ENCODE measurements at regions not wholly inside any gene's neighbourhood (a gene's known extent, or its start where the extent isn't known, plus 50 kb on each side); places are given as distances from the start of the nearest gene placed in this dataset.

DNA sequence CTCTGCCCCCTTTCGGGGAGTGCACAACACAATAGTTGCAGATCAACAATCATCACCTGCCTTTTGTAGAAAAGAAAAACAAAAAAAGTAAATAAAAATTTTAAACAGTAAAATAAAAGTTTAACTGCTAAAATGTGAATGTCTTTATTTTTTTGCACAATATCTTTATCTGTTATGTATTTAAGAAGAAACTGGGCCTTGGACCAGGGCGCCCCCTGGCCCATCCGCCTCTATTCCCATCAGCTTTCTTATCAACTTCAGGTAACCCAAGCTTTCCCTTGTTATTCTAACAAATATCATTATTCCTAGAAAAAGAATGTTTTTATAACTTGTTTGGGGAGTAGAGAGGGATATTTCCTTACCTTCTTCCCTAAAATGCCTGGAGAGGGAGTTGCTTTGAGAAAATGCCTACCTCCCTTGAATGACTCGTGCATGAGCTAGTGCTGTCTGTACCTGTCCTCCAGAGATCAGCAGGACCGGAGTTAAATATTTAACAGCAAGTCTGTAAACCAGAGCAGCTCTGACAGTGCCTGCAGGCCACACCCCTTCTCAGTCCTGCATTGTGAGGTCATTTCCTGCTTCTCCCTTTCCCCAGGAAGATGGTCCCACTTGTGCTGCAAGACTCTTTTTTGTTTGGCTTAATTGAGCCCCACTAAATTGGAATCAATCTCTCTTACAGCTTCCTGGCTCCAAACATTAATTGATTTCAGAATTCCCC, 192.8 kb upstream of the RGS6 start:
- H3K4ac ChIP-seq (ENCODE audit: low read depth in 1 of 2, low read length in 2 of 2) = no peak overlapping the region
- no peak overlapping the region for H3K9ac ChIP-seq (ENCODE audit: low read length)
- no peak overlapping the region for H3K14ac ChIP-seq (ENCODE audit: low read length in 2 of 2)
- H3K27me3 ChIP-seq (ENCODE audit: control insufficient read depth in 1 of 2, insufficient read depth in 1 of 2, low read length in 2 of 2) = no peaks in the 10 kb centered on the region
- no peak overlapping the region for H2BK5ac ChIP-seq (ENCODE audit: low read depth, low read length, poor library complexity, severe bottlenecking)
- H2BK120ac ChIP-seq (ENCODE audit: low read depth, low read length) = no peak overlapping the region
- no peak for DNase-seq
- H2AK5ac ChIP-seq (ENCODE audit: low read length, severe bottlenecking) = no peak overlapping the region
- peaks cover 19 to 43% of the 10 kb centered on the region in 2 experiments for H3K36me3 ChIP-seq (ENCODE audit: control insufficient read depth in 1 of 2, insufficient read depth in 2 of 2, low read depth in 1 of 2, low read length in 2 of 2)
- H4K91ac ChIP-seq (ENCODE audit: low read length) = no peak overlapping the region
- H4K8ac ChIP-seq (ENCODE audit: low read length) = peak overlapping the region; percentile 73
- no peaks in the 10 kb centered on the region for H3K79me1 ChIP-seq (replicated peaks; ENCODE audit: low read length, poor library complexity, severe bottlenecking)
- H3K23ac ChIP-seq (ENCODE audit: low read length in 2 of 2) = no peak overlapping the region
- H3K18ac ChIP-seq (ENCODE audit: low read depth in 1 of 2, low read length in 2 of 2) = no peak overlapping the region
- no peaks in the 10 kb centered on the region for H3K4me1 ChIP-seq (ENCODE audit: control insufficient read depth, insufficient read depth, low read depth, low read length)
- no peak overlapping the region for H3K4me3 ChIP-seq (ENCODE audit: insufficient read depth in 1 of 2, low read depth in 1 of 2, low read length in 2 of 2)
- no peak overlapping the region for H2BK15ac ChIP-seq (ENCODE audit: low read depth, poor library complexity, severe bottlenecking)
- no peak overlapping the region for H3K4me2 ChIP-seq (ENCODE audit: low read length, poor library complexity, severe bottlenecking)
- H2BK12ac ChIP-seq (ENCODE audit: low read length in 2 of 2) = no peak overlapping the region
- WGBS = 87% methylated on average over 2 of the region's 5 CpGs
- no peak overlapping the region for H2AFZ ChIP-seq (ENCODE audit: low read depth, low read length)
- H3K9me3 ChIP-seq (ENCODE audit: control insufficient read depth, low read length) = no peaks in the 10 kb centered on the region
- no peak overlapping the region for H3K27ac ChIP-seq (ENCODE audit: low read length, poor library complexity, severe bottlenecking)

DNA sequence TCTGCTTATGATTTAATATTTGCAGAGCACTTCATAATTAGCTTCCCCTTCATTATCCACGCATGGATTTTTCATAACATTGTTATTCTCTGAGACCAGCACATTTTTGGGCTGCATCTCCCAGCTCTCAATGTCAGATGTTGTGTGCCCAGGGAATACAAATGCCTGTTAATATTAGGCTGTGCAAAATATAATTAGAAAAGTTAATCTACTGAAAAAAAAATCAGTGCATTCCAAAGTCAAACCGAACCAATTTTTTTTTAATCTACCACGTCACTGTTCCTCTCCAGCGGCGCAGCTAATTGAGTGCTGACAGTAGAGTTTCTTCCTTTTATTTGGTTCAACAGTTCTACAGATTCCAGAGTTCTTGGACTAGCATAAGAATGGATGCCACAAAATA, 191.0 kb upstream of the RGS6 start:
- Histone ChIP-seq H2AFZ (ENCODE audit: low read depth, low read length) (no peak overlapping the region), H3K27ac (ENCODE audit: low read length, poor library complexity, severe bottlenecking) (no peak overlapping the region), H3K79me1 (replicated peaks; ENCODE audit: low read length, poor library complexity, severe bottlenecking) (no peaks in the 10 kb centered on the region), H2AK5ac (ENCODE audit: low read length, severe bottlenecking) (no peak overlapping the region), H4K91ac (ENCODE audit: low read length) (no peak overlapping the region), H2BK5ac (ENCODE audit: low read depth, low read length, poor library complexity, severe bottlenecking) (no peak overlapping the region), H3K9me3 (ENCODE audit: control insufficient read depth, low read length) (no peaks in the 10 kb centered on the region), H3K36me3 (ENCODE audit: control insufficient read depth in 1 of 2, insufficient read depth in 2 of 2, low read depth in 1 of 2, low read length in 2 of 2) (peaks cover 16 to 28% of the 10 kb centered on the region in 2 experiments), H3K18ac (ENCODE audit: low read depth in 1 of 2, low read length in 2 of 2) (no peak overlapping the region), H3K23ac (ENCODE audit: low read length in 2 of 2) (no peak overlapping the region), H2BK12ac (ENCODE audit: low read length in 2 of 2) (no peak overlapping the region), H3K27me3 (ENCODE audit: control insufficient read depth in 1 of 2, insufficient read depth in 1 of 2, low read length in 2 of 2) (no peaks in the 10 kb centered on the region), H3K4ac (ENCODE audit: low read depth in 1 of 2, low read length in 2 of 2) (no peak overlapping the region), H3K4me1 (ENCODE audit: control insufficient read depth, insufficient read depth, low read depth, low read length) (no peaks in the 10 kb centered on the region), H3K14ac (ENCODE audit: low read length in 2 of 2) (no peak overlapping the region), H2BK120ac (ENCODE audit: low read depth, low read length) (no peak overlapping the region), H3K9ac (ENCODE audit: low read length) (no peak overlapping the region), H2BK15ac (ENCODE audit: low read depth, poor library complexity, severe bottlenecking) (no peak overlapping the region), H3K4me2 (ENCODE audit: low read length, poor library complexity, severe bottlenecking) (no peak overlapping the region), H4K8ac (ENCODE audit: low read length) (no peak overlapping the region), H3K4me3 (ENCODE audit: insufficient read depth in 1 of 2, low read depth in 1 of 2, low read length in 2 of 2) (no peak overlapping the region)
- WGBS = 86% methylated on average over 2 of the region's 5 CpGs
- DNase-seq = no peak

GRCh38 chr14:71742485-71742884, 189.7 kb upstream of the RGS6 start:
- Histone ChIP-seq H2BK5ac (ENCODE audit: low read depth, low read length, poor library complexity, severe bottlenecking) (no peak overlapping the region), H3K4ac (ENCODE audit: low read depth in 1 of 2, low read length in 2 of 2) (no peak overlapping the region), H3K4me2 (ENCODE audit: low read length, poor library complexity, severe bottlenecking) (no peak overlapping the region), H3K79me1 (replicated peaks; ENCODE audit: low read length, poor library complexity, severe bottlenecking) (no peaks in the 10 kb centered on the region), H3K14ac (ENCODE audit: low read length in 2 of 2) (no peak overlapping the region), H3K18ac (ENCODE audit: low read depth in 1 of 2, low read length in 2 of 2) (no peak overlapping the region), H2BK12ac (ENCODE audit: low read length in 2 of 2) (no peak overlapping the region), H4K8ac (ENCODE audit: low read length) (no peak overlapping the region), H3K4me1 (ENCODE audit: control insufficient read depth, insufficient read depth, low read depth, low read length) (no peaks in the 10 kb centered on the region), H3K27ac (ENCODE audit: low read length, poor library complexity, severe bottlenecking) (no peak overlapping the region), H3K23ac (ENCODE audit: low read length in 2 of 2) (no peak overlapping the region), H4K91ac (ENCODE audit: low read length) (no peak overlapping the region), H3K9me3 (ENCODE audit: control insufficient read depth, low read length) (peaks cover 3% of the 10 kb centered on the region), H2AK5ac (ENCODE audit: low read length, severe bottlenecking) (no peak overlapping the region), H3K27me3 (ENCODE audit: control insufficient read depth in 1 of 2, insufficient read depth in 1 of 2, low read length in 2 of 2) (no peaks in the 10 kb centered on the region), H2BK120ac (ENCODE audit: low read depth, low read length) (no peak overlapping the region), H3K36me3 (ENCODE audit: control insufficient read depth in 1 of 2, insufficient read depth in 2 of 2, low read depth in 1 of 2, low read length in 2 of 2) (peaks cover 8 to 15% of the 10 kb centered on the region in 2 experiments), H3K9ac (ENCODE audit: low read length) (no peak overlapping the region), H2AFZ (ENCODE audit: low read depth, low read length) (no peak overlapping the region), H3K4me3 (ENCODE audit: insufficient read depth in 1 of 2, low read depth in 1 of 2, low read length in 2 of 2) (no peak overlapping the region), H2BK15ac (ENCODE audit: low read depth, poor library complexity, severe bottlenecking) (no peak overlapping the region)
- DNase-seq = no peak
- WGBS = 88% methylated on average over 5 of the region's 6 CpGs

DNA sequence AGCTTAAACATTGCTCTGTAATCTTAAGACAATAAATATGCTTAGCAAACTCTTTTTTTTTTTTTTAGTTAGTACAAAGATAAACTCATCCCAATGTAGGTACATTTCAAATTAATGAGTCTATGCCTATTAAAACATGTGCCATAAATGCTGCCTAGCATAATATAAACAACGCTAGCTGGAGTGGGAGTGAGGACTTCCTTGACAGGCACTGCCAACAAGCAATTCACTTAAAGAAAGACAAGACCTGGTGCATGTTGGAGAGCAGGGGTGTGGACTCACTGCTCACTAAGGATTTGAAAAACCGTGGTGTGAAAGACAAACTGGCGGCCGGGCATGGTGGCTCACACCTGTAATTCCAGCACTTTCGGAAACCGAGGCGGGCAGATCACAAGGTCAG, 187.2 kb upstream of the RGS6 start:
- Histone ChIP-seq H2AFZ (ENCODE audit: low read depth, low read length) (no peak overlapping the region), H3K36me3 (ENCODE audit: control insufficient read depth in 1 of 2, insufficient read depth in 2 of 2, low read depth in 1 of 2, low read length in 2 of 2) (no peaks in the 10 kb centered on the region), H3K4me2 (ENCODE audit: low read length, poor library complexity, severe bottlenecking) (no peak overlapping the region), H3K23ac (ENCODE audit: low read length in 2 of 2) (no peak overlapping the region), H3K18ac (ENCODE audit: low read depth in 1 of 2, low read length in 2 of 2) (no peak overlapping the region), H2AK5ac (ENCODE audit: low read length, severe bottlenecking) (no peak overlapping the region), H3K4me3 (ENCODE audit: insufficient read depth in 1 of 2, low read depth in 1 of 2, low read length in 2 of 2) (no peak overlapping the region), H2BK15ac (ENCODE audit: low read depth, poor library complexity, severe bottlenecking) (no peak overlapping the region), H4K91ac (ENCODE audit: low read length) (no peak overlapping the region), H3K9me3 (ENCODE audit: control insufficient read depth, low read length) (peaks cover 23% of the 10 kb centered on the region), H3K27me3 (ENCODE audit: control insufficient read depth in 1 of 2, insufficient read depth in 1 of 2, low read length in 2 of 2) (no peaks in the 10 kb centered on the region), H3K14ac (ENCODE audit: low read length in 2 of 2) (no peak overlapping the region), H3K4ac (ENCODE audit: low read depth in 1 of 2, low read length in 2 of 2) (no peak overlapping the region), H2BK5ac (ENCODE audit: low read depth, low read length, poor library complexity, severe bottlenecking) (no peak overlapping the region), H2BK120ac (ENCODE audit: low read depth, low read length) (no peak overlapping the region), H3K27ac (ENCODE audit: low read length, poor library complexity, severe bottlenecking) (no peak overlapping the region), H3K4me1 (ENCODE audit: control insufficient read depth, insufficient read depth, low read depth, low read length) (peaks cover 3% of the 10 kb centered on the region), H3K9ac (ENCODE audit: low read length) (no peak overlapping the region), H4K8ac (ENCODE audit: low read length) (no peak overlapping the region), H3K79me1 (replicated peaks; ENCODE audit: low read length, poor library complexity, severe bottlenecking) (no peaks in the 10 kb centered on the region), H2BK12ac (ENCODE audit: low read length in 2 of 2) (no peak overlapping the region)
- no peak for DNase-seq
- WGBS = 98% methylated on average over 7 of the region's 7 CpGs

Data from mesenchymal stem cell (in vitro differentiated cells and primary cell).